Activated B cell treated with CpG ODN at 0.5 μM for 24 hours (primary cell): ENCODE measurements at regions not wholly inside any gene's neighbourhood (a gene's known extent, or its start where the extent isn't known, plus 50 kb on each side); places are given as distances from the start of the nearest gene placed in this dataset.

ENCODE experiments used
- ATAC-seq: fragments of 200-7000 bp; cut with Tn5 transposase; one replicate; pipeline ENCODE4 v1.10.0; 2021; ENCODE audit warnings: low read depth, mild to moderate bottlenecking, moderate library complexity
- CTCF ChIA-PET: fragments of 350-600 bp; sonication (Branson Sonifier 250); formaldehyde crosslinking; loops from one replicate; lab custom pipeline; 2021; ENCODE audit warnings: antibody characterized with exemption; lab: Charles Lee
- POLR2A ChIA-PET: fragments of 350-600 bp; sonication (Branson Sonifier 250); formaldehyde crosslinking; loops from one replicate; lab custom pipeline; 2021; ENCODE audit warnings: antibody characterized with exemption; lab: Charles Lee
- DNase-seq: peaks from one replicate; pipeline ENCODE4 v3.0.0; 2022
- H3K27ac Mint-ChIP-seq: one replicate; pipeline ENCODE4 v1.8.0; 2020; ENCODE audit warnings: mixed read lengths
- H3K27me3 Mint-ChIP-seq: one replicate; pipeline ENCODE4 v1.8.0; 2021; ENCODE audit warnings: mixed read lengths
- H3K36me3 Mint-ChIP-seq: one replicate; pipeline ENCODE4 v1.8.0; 2021; ENCODE audit warnings: low read depth, mixed read lengths
- H3K4me1 Mint-ChIP-seq: one replicate; pipeline ENCODE4 v1.8.0; 2021; ENCODE audit warnings: mixed read lengths
- H3K4me3 Mint-ChIP-seq: one replicate; pipeline ENCODE4 v1.8.0; 2020; ENCODE audit warnings: mild to moderate bottlenecking, mixed read lengths
- H3K9me3 Mint-ChIP-seq: one replicate; pipeline ENCODE4 v1.8.0; 2020; ENCODE audit warnings: mixed read lengths
- CTCF ChIP-seq: fragments of 200-600 bp; IDR thresholded peaks from one replicate; pipeline ENCODE4 v1.8.0; 2022; ENCODE audit warnings: antibody characterized with exemption, mild to moderate bottlenecking
- intact Hi-C: fragments of 100-400 bp; cut with micrococcal nuclease; formaldehyde crosslinking; loops from one replicate; pipeline ENCODE4 v1.15.1; 2024

GRCh38 chr5:31137676-31138075 is 55.8 kb upstream of the CDH6 start:
- no peaks in the 10 kb centered on the region for H3K4me1 Mint-ChIP-seq
- POLR2A ChIA-PET, result no interaction called here
- no peak overlapping the region for H3K27ac Mint-ChIP-seq
- ATAC-seq (no peak), DNase-seq (no peak)
- no peaks in the 10 kb centered on the region for H3K9me3 Mint-ChIP-seq
- no peaks in the 10 kb centered on the region for H3K36me3 Mint-ChIP-seq
- no peak for TF ChIP-seq CTCF
- H3K4me3 Mint-ChIP-seq, result no peak overlapping the region
- no peaks in the 10 kb centered on the region for H3K27me3 Mint-ChIP-seq
- CTCF ChIA-PET, result no interaction called here
- intact Hi-C loops, result no loop called here

GRCh38 chr5:31135542-31135941 is 57.9 kb upstream of the CDH6 start:
- no peak overlapping the region for H3K27ac Mint-ChIP-seq
- H3K4me1 Mint-ChIP-seq, result no peaks in the 10 kb centered on the region
- H3K9me3 Mint-ChIP-seq, result no peaks in the 10 kb centered on the region
- intact Hi-C loops, result no loop called here
- CTCF ChIA-PET, result no interaction called here
- ATAC-seq (no peak), DNase-seq (no peak)
- no peak overlapping the region for H3K4me3 Mint-ChIP-seq
- POLR2A ChIA-PET, result no interaction called here
- no peaks in the 10 kb centered on the region for H3K36me3 Mint-ChIP-seq
- no peaks in the 10 kb centered on the region for H3K27me3 Mint-ChIP-seq
- TF ChIP-seq CTCF, result no peak

GRCh38 chr5:31133488-31133887 is 60.0 kb upstream of the CDH6 start:
- ChIA-PET POLR2A (no interaction called here), CTCF (no interaction called here)
- ATAC-seq (no peak), DNase-seq (no peak)
- intact Hi-C loops, result no loop called here
- H3K4me3 Mint-ChIP-seq, result no peak overlapping the region
- no peaks in the 10 kb centered on the region for H3K36me3 Mint-ChIP-seq
- H3K27me3 Mint-ChIP-seq, result no peaks in the 10 kb centered on the region
- no peaks in the 10 kb centered on the region for H3K9me3 Mint-ChIP-seq
- TF ChIP-seq CTCF, result no peak
- no peaks in the 10 kb centered on the region for H3K4me1 Mint-ChIP-seq
- H3K27ac Mint-ChIP-seq, result no peak overlapping the region

GRCh38 chr5:31131381-31131891 is 62.0 kb upstream of the CDH6 start:
- Mint-ChIP-seq H3K4me3 (no peak overlapping the region), H3K27ac (no peak overlapping the region), H3K36me3 (no peaks in the 10 kb centered on the region), H3K9me3 (peaks cover 2% of the 10 kb centered on the region), H3K4me1 (no peaks in the 10 kb centered on the region), H3K27me3 (no peaks in the 10 kb centered on the region)
- no peak for TF ChIP-seq CTCF
- DNase-seq (no peak), ATAC-seq (no peak)
- ChIA-PET POLR2A (no interaction called here), CTCF (no interaction called here)
- intact Hi-C loops, result no loop called here

- no peak for DNase-seq
Observed at GRCh38 chr5:31130676-31131075, 62.8 kb upstream of the CDH6 start.

More at GRCh38 chr5:31130676-31131075, 62.8 kb upstream of the CDH6 start:
- ChIA-PET CTCF (no interaction called here), POLR2A (no interaction called here)
- H3K9me3 Mint-ChIP-seq, result peaks cover 2% of the 10 kb centered on the region
- TF ChIP-seq CTCF, result no peak
- intact Hi-C loops, result no loop called here
- no peak for ATAC-seq
- H3K4me1 Mint-ChIP-seq, result no peaks in the 10 kb centered on the region
- no peaks in the 10 kb centered on the region for H3K36me3 Mint-ChIP-seq
- H3K27me3 Mint-ChIP-seq, result no peaks in the 10 kb centered on the region
- H3K4me3 Mint-ChIP-seq, result no peak overlapping the region
- H3K27ac Mint-ChIP-seq, result no peak overlapping the region
